Body of pancreas (tissue), 4 donors: ENCODE measurements at regions not wholly inside any gene's neighbourhood (a gene's known extent, or its start where the extent isn't known, plus 50 kb on each side); places are given as distances from the start of the nearest gene placed in this dataset.

Experiments used
- ATAC-seq: fragments of 150-250 bp; one replicate; pipeline ENCODE4 v1.9.1; 2016
- DNase-seq, 4 donors: peaks; one replicate each; pipeline ENCODE4 v3.0.0-alpha.2; 2019
- H3K27ac ChIP-seq, 4 donors: fragments of 200-600 bp; sonication (generic); 1 replicate in 3 of 4; 2 replicates in 1 of 4; pipeline versions ENCODE4 v1.5.1 to v1.6.1; 2016 to 2019; ENCODE audit warnings: mild to moderate bottlenecking in 1 of 4, mixed read lengths in 1 of 4, moderate library complexity in 1 of 4
- H3K27me3 ChIP-seq, 2 donors: fragments of 200-600 bp; sonication (generic); one replicate each; pipeline ENCODE4 v1.6.0; 2016; ENCODE audit warnings: mild to moderate bottlenecking in 1 of 2
- H3K36me3 ChIP-seq, 2 donors: fragments of 200-600 bp; sonication (generic); replicated peaks in 1 of 2; 2 replicates each; pipeline ENCODE4 v1.5.1; 2016; ENCODE audit warnings: low read depth in 2 of 2; ENCODE audit not compliant: insufficient read depth in 1 of 2
- H3K4me1 ChIP-seq: fragments of 200-600 bp; sonication (generic); one replicate; pipeline ENCODE4 v1.6.0; 2016
- H3K4me3 ChIP-seq, 2 donors: fragments of 200-600 bp; sonication (generic); 1 replicate in 1 of 2; 2 replicates in 1 of 2; pipeline ENCODE4 v1.5.1; 2016 to 2019
- H3K9me3 ChIP-seq, 3 donors: fragments of 200-600 bp; sonication (generic); 1 replicate in 2 of 3; 2 replicates in 1 of 3; pipeline ENCODE4 v1.5.1; 2016
- POLR2A ChIP-seq, 3 donors: fragments of 450-650 bp; IDR thresholded peaks; one replicate each; pipeline ENCODE4 v1.6.1; 2016; ENCODE audit warnings: antibody characterized with exemption in 3 of 3, mild to moderate bottlenecking in 2 of 3
- WGBS, 2 donors: methylation state at CpG; one replicate each; pipeline ENCODE4 v1.1.5; 2017; 5-methylcytosine and 5-hydroxymethylcytosine counted together
- intact Hi-C: fragments of 100-400 bp; cut with DNase I; formaldehyde crosslinking; loops from one replicate; pipeline ENCODE4 v1.15.1; 2023
- TF ChIP-seq, protein P1 (sequence below), 7 experiments: fragments of 450-650 bp in 4 of 7; fragments of 200-600 bp in 3 of 7; sonication (generic) in 3 of 7; IDR thresholded peaks; one replicate each; pipeline ENCODE4 v1.5.1; 2016 to 2019; ENCODE audit warnings: antibody characterized with exemption in 7 of 7

DNA sequence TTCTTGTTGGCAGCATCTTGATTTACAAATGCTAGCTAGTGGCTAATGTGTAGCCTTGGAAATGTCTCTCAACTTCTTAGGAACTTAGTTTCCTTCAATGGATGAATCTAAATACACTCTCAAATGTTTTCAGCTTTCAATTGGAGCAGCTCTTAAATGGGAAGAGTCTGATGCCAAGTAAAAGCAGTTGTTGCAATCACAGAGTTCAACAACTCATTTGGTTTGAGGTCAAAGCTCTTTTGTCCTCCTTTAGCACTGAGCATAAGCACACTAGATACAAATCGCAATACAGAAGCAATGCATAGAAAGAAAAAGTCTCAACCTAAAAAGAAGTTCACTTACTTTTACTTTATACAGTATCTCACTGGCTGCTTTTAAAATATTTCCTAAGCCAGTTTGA, 986.1 kb upstream of the FLRT2 start:
- Histone ChIP-seq H3K9me3 (no peaks in the 10 kb centered on the region), H3K36me3 (no peaks in the 10 kb centered on the region), H3K4me3 (no peak overlapping the region), H3K4me1 (no peaks in the 10 kb centered on the region), H3K27ac (no peak overlapping the region), H3K27me3 (no peaks in the 10 kb centered on the region)
- TF ChIP-seq, protein P1, sequence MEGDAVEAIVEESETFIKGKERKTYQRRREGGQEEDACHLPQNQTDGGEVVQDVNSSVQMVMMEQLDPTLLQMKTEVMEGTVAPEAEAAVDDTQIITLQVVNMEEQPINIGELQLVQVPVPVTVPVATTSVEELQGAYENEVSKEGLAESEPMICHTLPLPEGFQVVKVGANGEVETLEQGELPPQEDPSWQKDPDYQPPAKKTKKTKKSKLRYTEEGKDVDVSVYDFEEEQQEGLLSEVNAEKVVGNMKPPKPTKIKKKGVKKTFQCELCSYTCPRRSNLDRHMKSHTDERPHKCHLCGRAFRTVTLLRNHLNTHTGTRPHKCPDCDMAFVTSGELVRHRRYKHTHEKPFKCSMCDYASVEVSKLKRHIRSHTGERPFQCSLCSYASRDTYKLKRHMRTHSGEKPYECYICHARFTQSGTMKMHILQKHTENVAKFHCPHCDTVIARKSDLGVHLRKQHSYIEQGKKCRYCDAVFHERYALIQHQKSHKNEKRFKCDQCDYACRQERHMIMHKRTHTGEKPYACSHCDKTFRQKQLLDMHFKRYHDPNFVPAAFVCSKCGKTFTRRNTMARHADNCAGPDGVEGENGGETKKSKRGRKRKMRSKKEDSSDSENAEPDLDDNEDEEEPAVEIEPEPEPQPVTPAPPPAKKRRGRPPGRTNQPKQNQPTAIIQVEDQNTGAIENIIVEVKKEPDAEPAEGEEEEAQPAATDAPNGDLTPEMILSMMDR (IDR thresholded peaks at IDR 0.05) = no peak
- no peak for TF ChIP-seq POLR2A (IDR thresholded peaks at IDR 0.05)
- 84 to 86% methylated on average over 1 of the region's 1 CpG for WGBS, 2 donors
- intact Hi-C loops = no loop called here
- ATAC-seq (no peak), DNase-seq (no peak)

DNA sequence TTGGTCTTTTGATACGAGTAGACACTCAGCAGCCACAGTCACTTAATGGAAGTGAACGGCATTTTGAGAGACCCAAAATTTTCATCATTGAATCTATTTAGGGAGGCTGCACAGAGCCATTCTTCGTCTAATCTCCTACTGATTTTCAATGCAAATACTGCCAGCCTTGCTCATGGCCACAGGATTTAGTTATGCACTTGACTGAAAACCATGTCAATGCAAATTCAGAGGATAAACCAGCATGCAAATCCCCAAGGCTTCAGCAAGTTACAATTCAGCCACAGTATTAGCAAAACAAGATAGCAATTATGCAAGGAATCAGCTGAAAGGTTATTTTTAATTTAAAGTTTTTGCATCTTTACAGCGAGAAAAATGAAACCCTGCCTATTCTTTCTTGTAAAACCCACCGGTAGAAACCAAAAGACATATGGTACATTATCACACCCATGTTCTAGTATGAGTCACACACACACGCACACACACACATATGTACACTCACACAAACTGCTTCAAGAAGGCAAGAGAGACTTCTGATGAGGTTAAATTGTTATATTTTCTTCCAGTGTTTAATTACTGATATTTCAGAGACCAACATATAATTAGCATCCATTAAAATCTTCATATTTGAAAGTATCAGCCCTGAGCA, 985.3 kb upstream of the FLRT2 start:
- Histone ChIP-seq H3K4me1 (no peaks in the 10 kb centered on the region), H3K27ac (no peak overlapping the region), H3K9me3 (no peaks in the 10 kb centered on the region), H3K4me3 (no peak overlapping the region), H3K36me3 (no peaks in the 10 kb centered on the region), H3K27me3 (no peaks in the 10 kb centered on the region)
- DNase-seq = no peak
- no peak for ATAC-seq
- intact Hi-C loops = no loop called here
- TF ChIP-seq, protein P1 (IDR thresholded peaks at IDR 0.05) = no peak
- TF ChIP-seq POLR2A (IDR thresholded peaks at IDR 0.05) = no peak
- WGBS, 2 donors = 60 to 67% methylated on average over 6 of the region's 6 CpGs

DNA sequence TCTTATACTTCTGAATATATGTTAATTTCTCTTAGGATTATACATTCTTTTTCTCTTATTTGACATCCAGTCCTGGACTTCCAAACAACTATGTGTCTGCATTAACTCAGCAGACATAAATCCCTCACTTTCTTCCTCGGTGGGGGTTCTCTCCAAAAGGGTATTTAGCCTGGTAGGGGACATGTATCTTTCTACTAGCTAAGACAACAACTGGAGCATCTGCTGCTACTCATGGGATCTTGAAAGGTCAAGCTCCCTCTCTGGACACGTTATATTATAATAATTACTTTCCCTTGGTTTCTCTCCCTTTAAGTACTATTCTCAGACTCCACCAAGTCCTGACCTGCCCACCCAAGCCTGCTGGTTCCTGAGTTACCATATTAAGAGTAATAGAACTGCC, 983.7 kb upstream of the FLRT2 start:
- intact Hi-C loops = no loop called here
- Histone ChIP-seq H3K36me3 (no peaks in the 10 kb centered on the region), H3K4me1 (no peaks in the 10 kb centered on the region), H3K27me3 (no peaks in the 10 kb centered on the region), H3K27ac (no peak overlapping the region), H3K9me3 (no peaks in the 10 kb centered on the region), H3K4me3 (no peak overlapping the region)
- ATAC-seq = no peak
- WGBS, 2 donors = 65 to 67% methylated on average over 2 of the region's 2 CpGs
- TF ChIP-seq, protein P1 (IDR thresholded peaks at IDR 0.05) = no peak
- no peak for TF ChIP-seq POLR2A (IDR thresholded peaks at IDR 0.05)
- DNase-seq = no peak

DNA sequence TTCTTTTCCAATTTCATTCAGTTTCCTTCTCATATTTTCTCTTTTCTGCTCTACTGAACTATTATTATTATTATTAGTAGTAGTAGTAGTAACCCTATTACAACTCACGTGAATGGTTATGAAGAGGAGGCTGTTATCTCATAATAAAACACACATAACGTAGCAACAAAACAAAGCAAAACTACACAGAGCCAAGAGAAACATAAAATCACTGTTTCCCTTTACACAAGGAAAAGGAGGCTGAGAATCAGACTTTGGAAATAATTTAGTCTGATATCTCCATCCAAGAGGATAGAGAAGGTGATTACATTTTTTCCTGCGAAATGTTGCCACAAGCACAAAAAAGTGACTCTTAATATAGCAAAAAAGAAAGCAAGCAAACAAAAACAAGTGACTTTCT, 975.8 kb upstream of the FLRT2 start:
- DNase-seq = no peak
- H3K4me3 ChIP-seq = no peak overlapping the region
- intact Hi-C loops = no loop called here
- no peak overlapping the region for H3K27ac ChIP-seq
- ATAC-seq = no peak
- WGBS, 2 donors = 68 to 72% methylated on average over 3 of the region's 3 CpGs
- TF ChIP-seq, protein P1 (IDR thresholded peaks at IDR 0.05) = no peak
- no peak for TF ChIP-seq POLR2A (IDR thresholded peaks at IDR 0.05)
- no peaks in the 10 kb centered on the region for H3K27me3 ChIP-seq
- peaks cover 4% of the 10 kb centered on the region for H3K4me1 ChIP-seq
- H3K9me3 ChIP-seq = no peaks in the 10 kb centered on the region
- no peaks in the 10 kb centered on the region for H3K36me3 ChIP-seq

DNA sequence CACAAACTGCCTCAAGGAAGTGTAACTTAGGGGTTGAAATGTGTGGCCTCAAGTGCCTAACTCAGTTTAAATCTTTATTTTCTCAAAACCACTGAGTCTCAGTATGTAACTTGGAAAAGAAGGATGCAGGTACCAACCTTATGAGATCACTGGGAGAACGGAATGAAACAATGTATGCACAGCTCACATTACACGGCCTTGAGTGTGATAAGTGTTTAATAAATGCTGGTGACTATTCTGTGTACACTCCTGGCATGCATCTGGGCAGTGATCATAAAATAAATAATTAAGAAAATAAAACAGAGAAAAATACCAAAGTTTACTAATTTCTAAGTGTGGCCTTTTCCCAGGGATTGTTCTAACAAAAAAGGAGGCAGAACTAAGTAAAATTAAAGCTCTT, 974.5 kb upstream of the FLRT2 start:
- no peaks in the 10 kb centered on the region for H3K27me3 ChIP-seq
- DNase-seq (no peak), ATAC-seq (peak; percentile 53)
- no peak overlapping the region for H3K4me3 ChIP-seq
- TF ChIP-seq, protein P1 (IDR thresholded peaks at IDR 0.05) = no peak
- TF ChIP-seq POLR2A (IDR thresholded peaks at IDR 0.05) = no peak
- H3K36me3 ChIP-seq = no peaks in the 10 kb centered on the region
- WGBS, 2 donors = 16 to 18% methylated on average over 2 of the region's 2 CpGs
- no peak overlapping the region for H3K27ac ChIP-seq
- peaks cover 4% of the 10 kb centered on the region for H3K4me1 ChIP-seq
- H3K9me3 ChIP-seq = no peaks in the 10 kb centered on the region
- intact Hi-C loops = no loop called here
